COLO668 (cell line): ENCODE measurements at regions not wholly inside any gene's neighbourhood (a gene's known extent, or its start where the extent isn't known, plus 50 kb on each side); places are given as distances from the start of the nearest gene placed in this dataset.

Experiments
- DNase-seq: peaks from one replicate; lab custom pipeline; 2025; ENCODE audit not compliant: unreplicated experiment; lab: John Stamatoyannopoulos, UW

GRCh38 chr4:170656506-170656905 is 566.8 kb upstream of the AADAT start:
- no peak for DNase-seq

- DNase-seq: no peak
These were observed 562.8 kb upstream of the AADAT start for GRCh38 chr4:170652571-170652970.

GRCh38 chr4:170651786-170652185 is 562.0 kb upstream of the AADAT start:
- DNase-seq: no peak

GRCh38 chr4:170627418-170627817 is 537.7 kb upstream of the AADAT start:
- DNase-seq: no peak

GRCh38 chr4:170623899-170624298 is 534.1 kb upstream of the AADAT start:
- no peak for DNase-seq

GRCh38 chr4:170610434-170610833 is 520.7 kb upstream of the AADAT start:
- DNase-seq: no peak

GRCh38 chr4:170599894-170600293 is 510.1 kb upstream of the AADAT start:
- no peak for DNase-seq

- no peak for DNase-seq
These were observed 501.3 kb upstream of the AADAT start for GRCh38 chr4:170591076-170591475.

GRCh38 chr4:170589597-170590191 is 499.9 kb upstream of the AADAT start:
- no peak for DNase-seq

- no peak for DNase-seq
These were observed 492.2 kb upstream of the AADAT start for GRCh38 chr4:170581969-170582368.

GRCh38 chr4:170581322-170581721 is 491.6 kb upstream of the AADAT start:
- DNase-seq: no peak

- DNase-seq: no peak
These were observed 490.9 kb upstream of the AADAT start for GRCh38 chr4:170580651-170581050.

- DNase-seq: no peak
These were observed 449.2 kb upstream of the AADAT start for GRCh38 chr4:170538821-170539473.

GRCh38 chr4:170529748-170530722 is 440.3 kb upstream of the AADAT start:
- DNase-seq: no peak

GRCh38 chr4:170526471-170526870 is 436.7 kb upstream of the AADAT start:
- DNase-seq: no peak

GRCh38 chr4:170522427-170522970 is 432.7 kb upstream of the AADAT start:
- DNase-seq: no peak

GRCh38 chr4:170497689-170498088 is 407.9 kb upstream of the AADAT start:
- DNase-seq: no peak

GRCh38 chr4:170497112-170497511 is 407.4 kb upstream of the AADAT start:
- DNase-seq: no peak

GRCh38 chr4:170491981-170492380 is 402.2 kb upstream of the AADAT start:
- no peak for DNase-seq

- DNase-seq: no peak
These were observed 386.6 kb upstream of the AADAT start for GRCh38 chr4:170476351-170476750.

- DNase-seq: no peak
These were observed 375.7 kb upstream of the AADAT start for GRCh38 chr4:170465429-170465828.
